Suprapubic skin (tissue), 4 donors: ENCODE measurements at regions not wholly inside any gene's neighbourhood (a gene's known extent, or its start where the extent isn't known, plus 50 kb on each side); places are given as distances from the start of the nearest gene placed in this dataset.

Source experiments
- CTCF ChIP-seq, 2 donors: fragments of 200-600 bp in 1 of 2; fragments of 450-650 bp in 1 of 2; sonication (generic) in 1 of 2; IDR thresholded peaks; one replicate each; pipeline ENCODE4 v1.5.1; 2016 to 2019; ENCODE audit warnings: antibody characterized with exemption in 2 of 2, mild to moderate bottlenecking in 1 of 2, moderate library complexity in 1 of 2
- POLR2A ChIP-seq, 2 donors: fragments of 450-650 bp; IDR thresholded peaks; one replicate each; pipeline ENCODE4 v1.6.1; 2017; ENCODE audit warnings: antibody characterized with exemption in 2 of 2, mild to moderate bottlenecking in 2 of 2, moderate library complexity in 2 of 2
- POLR2AphosphoS5 ChIP-seq, 3 donors: sonication (generic); formaldehyde crosslinking; IDR thresholded peaks; one replicate each; pipeline ENCODE4 v1.6.1; 2017; ENCODE audit warnings: antibody characterized with exemption in 3 of 3

DNA sequence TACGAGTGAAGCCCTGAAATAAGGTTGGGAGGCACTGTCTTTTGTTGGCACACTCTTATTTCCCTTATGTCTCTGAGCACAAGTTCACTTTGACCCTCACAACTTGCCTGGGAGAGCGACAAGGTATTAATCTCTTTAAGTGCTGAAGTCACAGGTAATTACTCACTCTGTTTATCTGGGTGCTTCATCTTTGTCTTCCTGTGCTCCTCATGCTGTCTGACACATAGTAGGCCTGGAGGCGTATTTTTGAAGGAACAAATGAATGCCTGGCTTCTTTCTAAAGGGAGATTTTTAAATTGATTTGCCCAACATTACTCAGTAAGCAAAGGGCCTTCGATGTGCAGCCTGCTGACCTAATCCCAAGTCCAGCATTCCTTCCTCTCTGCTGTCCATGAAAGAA lies 507.1 kb upstream of the TNP1 start:
- no peak for TF ChIP-seq CTCF (IDR thresholded peaks at IDR 0.05)
- no peak for TF ChIP-seq POLR2AphosphoS5 (IDR thresholded peaks at IDR 0.05)
- TF ChIP-seq POLR2A (IDR thresholded peaks at IDR 0.05): no peak
